ENCODE measurements at regions not wholly inside any gene's neighbourhood (a gene's known extent, or its start where the extent isn't known, plus 50 kb on each side); places are given as distances from the start of the nearest gene placed in this dataset.
"Not testable (repeated sequence)": the region's sequence is repeated elsewhere in the genome, so short reads cannot be mapped to it uniquely, and the experiment has no call there.

DNA sequence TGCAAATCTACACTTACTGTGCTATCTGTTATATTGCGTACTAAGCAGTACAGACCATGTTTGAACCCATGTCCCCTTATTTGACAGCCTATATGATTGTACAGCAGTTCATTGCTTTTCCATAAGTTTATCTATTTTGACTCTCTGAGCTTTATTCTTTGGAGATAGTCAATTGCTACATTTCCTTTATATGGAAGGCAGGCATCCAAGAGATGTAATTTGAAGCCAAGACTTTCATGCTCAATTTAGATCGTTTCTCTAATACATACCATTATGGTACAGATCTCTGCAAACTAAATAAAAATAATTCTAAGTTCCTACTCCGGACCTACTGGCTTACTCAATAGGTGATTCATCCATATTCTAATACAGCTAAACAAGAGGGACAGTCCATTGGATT is 424.8 kb downstream of the TMEM38B start:
- no peak for DNase-seq

DNA sequence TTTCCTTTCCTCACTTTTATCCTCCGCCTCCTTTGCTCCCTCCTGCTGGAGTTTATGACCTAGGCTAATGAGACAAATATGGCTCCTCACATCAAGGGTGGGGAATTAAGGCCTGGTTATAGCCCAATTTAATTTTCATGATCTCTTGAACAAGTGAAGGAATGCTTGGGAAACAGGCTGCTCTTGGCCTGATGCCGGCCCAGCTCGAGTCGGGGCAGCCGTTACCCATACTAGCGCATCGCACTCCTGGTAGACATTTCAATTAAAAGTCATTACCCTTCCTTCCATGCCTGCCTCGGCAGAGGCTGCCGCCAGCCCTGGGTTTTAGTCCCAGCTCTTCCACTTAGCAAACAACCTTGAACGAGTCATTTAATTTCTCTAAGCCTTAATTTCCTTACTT is 425.7 kb downstream of the TMEM38B start:
- no peak for DNase-seq

DNA sequence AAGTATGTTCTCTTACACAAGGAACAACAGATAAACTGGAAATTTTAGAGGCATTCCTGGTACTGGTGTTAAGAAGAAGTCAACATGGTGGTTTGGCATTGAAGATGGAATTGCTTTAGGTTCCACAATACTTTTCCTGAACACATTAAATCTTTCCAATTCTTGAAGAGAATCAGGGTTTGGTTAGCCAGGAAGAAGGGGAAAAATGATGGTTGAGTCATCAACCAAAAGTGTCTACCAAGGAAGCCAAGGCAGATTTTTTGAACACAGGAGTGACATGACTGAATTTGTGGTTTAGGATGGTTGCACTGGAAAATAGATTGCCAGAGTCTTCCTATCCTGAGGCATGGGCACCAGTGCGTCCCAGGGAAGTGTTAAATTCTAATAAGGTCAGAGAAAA is 433.4 kb downstream of the TMEM38B start:
- DNase-seq: no peak

DNA sequence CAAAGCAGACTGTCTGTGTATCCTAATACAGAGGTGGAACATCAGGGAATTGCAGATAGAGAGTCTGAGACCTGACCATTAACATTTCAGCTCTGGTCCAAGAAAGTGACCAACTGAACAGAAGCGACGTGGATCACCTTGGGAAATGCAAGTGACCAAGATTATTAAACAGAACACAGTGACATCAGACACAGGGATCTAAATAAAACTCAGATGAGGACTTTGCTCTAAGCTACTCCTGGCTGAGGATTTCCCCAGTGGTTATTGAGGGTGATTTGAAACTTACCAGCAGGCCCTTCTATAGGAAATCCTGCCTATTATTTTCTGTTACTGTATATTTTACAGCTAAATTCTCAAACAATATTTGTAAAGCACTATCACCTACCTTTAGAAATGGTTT is 436.0 kb downstream of the TMEM38B start:
- DNase-seq: no peak

DNA sequence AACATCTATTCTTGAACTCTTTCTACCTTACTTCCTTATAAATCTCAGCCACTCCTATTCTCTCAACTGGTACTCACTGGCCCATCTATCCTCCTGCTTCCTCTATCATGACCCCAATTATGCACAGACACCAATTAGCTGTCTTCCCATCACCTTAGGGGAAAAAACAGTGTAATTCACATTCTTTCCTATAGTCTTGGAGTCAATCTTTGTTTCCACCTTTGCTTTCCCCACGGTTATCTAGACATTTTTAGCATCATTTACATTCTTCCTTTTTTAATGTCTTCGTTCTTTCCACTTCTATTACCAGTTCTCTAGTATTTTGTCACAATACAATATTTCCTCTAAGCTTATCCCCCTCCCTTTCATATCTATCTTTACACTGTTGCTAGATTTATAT is 449.4 kb downstream of the TMEM38B start:
- DNase-seq: no peak

DNA sequence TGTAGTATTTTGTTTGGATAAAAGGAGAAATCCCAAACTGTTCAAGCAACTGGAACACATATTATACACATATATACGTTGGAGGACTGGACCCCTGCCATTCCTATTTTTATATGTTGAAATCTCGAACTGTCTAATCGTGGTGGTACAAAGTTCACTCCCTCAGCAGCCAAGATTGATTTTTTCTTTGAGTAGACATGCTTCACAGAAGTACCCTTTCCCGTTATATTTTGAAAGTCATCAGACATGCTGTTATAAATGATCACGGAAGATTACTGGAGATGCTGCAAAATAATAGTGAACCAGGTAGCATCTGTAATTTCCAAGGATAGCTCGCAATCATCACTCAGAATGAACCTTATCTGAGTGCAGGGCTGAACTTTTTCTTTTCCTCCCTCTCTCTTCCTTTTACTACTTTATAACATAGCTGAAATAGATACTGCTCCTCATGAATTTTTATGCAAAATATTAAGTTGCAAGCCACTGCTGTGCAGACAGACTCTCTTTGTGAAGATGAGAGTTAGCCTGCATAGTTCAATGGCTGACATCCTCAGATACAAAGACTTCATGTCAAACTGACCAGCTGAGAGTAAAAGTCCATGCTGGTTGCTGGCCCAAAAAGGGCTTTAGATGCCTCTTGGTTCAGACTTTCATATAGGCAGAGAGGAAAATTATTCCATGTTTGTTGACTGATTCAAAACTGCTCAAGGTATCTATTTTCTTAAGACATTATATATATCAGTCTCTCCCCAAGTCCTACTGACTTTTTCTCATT is 451.9 kb downstream of the TMEM38B start:
- no peak for DNase-seq

DNA sequence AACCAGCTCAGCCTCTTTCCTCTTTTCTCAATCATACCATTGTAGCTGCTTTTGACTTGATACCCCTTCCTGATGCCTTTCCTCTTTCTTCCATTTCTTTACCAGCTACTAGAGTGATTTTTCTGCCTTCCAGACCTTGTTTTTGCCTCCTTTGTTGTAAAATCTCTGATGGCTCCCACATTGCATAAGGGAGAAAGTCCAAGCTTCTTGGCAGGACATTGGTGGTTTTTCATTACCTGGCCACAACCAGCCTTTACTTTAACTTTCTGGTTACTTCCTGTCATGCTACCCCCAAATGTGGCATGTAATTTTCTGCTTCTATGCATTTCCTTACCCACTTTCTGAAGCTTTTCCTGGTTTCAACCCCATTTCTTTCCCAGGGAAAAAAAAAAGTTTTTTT is 452.5 kb downstream of the TMEM38B start:
- DNase-seq: no peak

DNA sequence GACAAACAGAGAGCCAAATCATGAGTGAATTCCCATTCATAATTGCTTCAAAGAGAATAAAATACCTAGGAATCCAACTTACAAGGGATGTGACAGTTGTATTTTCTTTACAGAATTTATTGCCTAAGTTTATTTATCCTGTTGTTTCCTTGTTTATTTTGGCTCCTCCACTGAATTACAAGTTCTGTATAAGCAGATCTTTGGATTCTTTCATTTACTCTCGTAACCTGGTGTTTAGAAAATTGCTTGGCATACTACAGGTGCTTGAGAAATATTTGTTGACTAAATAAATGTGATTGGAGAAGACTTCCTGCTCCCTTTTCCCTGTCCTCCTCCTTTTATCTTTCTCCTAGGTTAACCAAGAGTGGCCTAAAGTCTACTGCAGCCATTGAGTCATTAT is 455.6 kb downstream of the TMEM38B start:
- no peak for DNase-seq

DNA sequence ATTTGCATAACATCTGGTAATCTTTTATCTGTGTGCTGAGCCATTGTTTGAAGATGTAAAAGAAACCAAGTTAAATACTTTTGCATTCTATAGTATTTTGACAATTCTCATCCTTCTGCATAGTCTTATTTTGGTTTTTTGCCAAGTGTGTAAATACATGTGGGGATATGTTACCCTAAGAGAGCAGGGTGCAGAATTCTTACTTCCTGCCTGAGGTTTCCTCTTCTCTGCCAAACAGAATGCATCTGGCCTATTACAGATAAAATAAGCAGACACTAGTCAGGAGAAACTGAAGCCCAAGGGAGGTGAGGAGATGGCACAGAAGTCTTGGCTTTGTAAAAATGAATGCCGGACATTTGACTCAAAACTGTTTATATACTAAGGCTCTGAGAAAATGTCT is 462.1 kb downstream of the TMEM38B start:
- no peak for DNase-seq

DNA sequence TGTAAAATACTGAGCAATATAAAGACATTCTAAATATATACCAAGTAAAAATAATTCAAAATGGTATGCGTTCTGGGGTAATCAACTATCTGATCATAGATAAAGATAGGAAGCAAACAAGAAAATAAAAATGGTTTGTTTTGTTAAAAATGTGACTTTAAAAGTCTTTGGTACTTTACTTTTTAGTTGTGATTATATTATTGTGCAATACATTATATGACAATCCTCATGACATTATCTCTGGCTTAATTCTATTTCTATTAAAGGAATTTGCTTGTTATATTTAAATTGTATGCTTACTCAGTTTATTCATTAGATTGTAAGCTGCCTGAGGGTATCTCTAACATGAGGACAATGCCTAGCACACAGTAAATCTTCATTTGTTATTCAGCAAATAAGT is 477.9 kb downstream of the TMEM38B start:
- DNase-seq: no peak

DNA sequence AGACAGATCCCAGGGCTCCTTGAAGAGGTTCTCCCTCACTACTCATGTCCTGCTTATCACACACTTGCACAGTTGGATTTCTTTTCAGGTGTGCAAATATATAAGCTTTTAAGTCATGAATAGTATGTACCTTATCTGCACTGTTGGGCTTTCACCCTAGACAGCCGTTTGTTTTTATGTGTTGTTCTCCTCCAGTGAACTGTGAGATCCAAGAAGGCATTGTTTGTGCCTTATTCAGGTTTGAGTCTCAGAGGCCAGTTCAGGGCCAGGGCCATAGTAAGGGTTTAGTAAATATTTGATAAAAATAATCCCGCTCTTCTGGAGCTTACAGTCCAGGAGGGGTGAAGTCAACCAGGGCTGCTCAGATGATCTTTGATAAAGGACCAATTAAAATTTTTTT is 480.0 kb downstream of the TMEM38B start:
- no peak for DNase-seq

DNA sequence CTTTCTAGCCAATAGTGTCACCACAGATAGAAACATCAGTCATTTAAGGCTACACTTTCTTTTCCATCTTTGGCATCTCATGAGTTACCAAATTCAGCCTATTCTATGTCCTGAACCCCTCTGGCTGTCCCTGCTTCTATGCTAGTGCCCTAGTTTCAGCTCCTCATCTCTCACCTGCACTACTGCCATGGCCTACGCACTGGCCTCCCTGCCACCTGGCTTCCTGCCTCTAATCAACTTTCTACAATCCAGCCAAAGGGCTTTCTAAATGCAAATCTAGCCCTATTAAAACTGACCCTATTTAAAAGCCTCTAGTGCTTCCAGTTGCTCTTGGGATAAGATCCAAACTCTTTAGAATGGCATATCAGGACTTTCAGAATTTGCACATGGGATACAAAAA is 482.9 kb downstream of the TMEM38B start:
- no peak for DNase-seq

DNA sequence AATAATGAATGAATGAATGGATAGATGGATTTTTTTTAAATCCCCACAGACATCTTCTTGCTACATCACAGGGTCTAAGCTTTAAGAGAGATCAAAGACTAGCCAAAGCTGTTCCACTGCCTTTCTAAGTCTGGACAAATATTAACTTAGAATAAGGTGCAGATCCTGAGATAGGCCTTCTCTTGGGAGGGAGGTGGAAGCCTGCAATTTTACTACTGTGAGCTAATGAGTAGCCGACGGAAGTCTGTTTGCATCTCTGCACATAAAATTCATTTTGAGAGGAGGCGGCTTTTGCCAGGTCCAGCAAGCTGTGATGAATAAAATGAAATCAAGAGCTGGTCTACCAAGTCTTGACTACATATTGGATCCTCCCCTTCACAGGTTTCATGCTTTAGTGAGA is 484.9 kb downstream of the TMEM38B start:
- no peak for DNase-seq

DNA sequence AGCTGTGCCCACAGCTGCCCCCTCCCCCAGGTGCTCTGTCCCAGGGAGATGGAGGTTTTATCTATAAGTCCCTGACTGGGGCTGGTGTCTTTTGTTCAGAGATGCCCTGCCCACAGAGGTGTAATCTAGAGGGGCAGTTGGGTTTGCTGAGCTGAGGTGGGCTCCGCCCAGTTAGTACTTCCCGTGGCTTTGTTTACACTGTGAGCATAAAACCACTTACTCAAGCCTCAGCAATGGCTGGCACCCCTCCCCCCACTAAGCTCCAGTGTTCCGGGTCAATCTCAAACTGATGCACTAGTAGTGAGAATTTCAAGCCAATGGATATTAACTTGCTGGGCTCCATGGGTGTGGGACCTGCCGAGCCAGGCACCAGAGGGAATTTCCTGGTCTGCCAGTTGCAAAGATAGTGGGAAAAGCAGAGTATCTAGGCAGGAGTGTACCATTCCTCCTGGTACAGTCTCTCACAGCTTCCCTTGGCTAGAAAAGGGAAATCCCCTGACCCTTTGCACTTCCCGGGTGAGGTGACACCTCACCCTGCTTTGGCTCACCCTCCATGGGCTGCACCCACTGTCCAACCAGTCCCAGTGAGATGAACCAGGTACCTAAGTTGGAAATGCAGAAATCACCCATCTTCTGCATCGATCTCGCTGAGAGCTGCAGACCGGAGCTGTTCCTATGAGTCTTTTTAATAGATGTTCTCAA is 509.6 kb downstream of the TMEM38B start:
- not testable (repeated sequence) for DNase-seq

DNA sequence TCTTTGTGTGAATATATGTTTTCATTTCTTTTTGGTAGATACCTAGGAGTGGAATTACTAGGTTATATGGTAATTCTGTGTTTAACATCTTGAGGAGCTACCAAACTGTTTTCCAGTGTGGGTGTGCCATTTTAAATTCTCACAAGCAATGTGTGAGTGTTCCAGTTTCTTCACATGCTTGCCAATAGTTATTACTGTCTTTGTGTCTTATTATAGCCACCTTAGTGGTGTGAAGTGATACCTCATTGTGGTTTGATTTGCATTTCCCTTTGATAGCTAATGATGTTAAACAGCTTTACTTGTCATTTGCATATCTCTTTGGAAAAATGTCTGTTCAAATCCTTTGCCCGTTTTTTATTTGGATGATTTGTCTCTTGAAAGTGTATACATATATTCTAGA is 513.0 kb downstream of the TMEM38B start:
- no peak for DNase-seq

DNA sequence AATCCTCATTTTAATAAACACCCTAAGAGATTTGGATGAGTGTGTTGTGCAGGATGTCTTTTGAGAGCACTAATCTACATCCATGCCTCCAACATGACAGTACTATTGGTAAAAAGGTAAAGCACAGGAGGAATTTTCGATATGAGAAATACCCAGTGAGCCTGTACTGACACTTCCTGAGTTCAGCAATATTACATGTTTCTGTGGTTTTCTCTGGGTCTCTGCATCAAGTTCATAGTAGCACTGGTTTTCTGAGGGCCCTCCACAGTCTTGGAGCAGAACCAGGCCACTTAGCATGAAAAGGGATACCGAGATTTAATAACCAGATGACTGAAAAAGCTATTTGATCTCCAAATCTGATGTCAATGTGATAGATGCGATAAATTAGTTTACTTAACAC is 524.1 kb downstream of the TMEM38B start:
- DNase-seq: peak; percentile 26

DNA sequence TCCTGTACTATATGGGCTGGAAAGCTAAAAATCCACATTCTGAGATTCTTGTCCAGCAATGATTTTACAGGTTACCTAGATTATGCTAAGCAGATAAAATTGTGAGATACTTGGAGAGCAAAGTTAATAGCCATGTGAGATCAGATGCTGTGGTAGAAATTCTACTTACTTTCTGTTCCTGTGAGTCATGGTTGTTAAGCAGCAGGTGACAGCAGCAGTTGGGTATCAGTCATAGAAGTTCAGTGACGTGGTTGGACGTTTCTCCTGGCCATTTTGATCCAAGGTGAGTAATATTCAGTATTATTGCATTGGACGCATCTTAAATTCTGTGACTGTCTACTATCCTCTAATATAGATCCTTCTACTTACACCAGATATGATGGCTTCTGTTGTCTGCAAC is 524.5 kb downstream of the TMEM38B start:
- DNase-seq: peak; percentile 21

DNA sequence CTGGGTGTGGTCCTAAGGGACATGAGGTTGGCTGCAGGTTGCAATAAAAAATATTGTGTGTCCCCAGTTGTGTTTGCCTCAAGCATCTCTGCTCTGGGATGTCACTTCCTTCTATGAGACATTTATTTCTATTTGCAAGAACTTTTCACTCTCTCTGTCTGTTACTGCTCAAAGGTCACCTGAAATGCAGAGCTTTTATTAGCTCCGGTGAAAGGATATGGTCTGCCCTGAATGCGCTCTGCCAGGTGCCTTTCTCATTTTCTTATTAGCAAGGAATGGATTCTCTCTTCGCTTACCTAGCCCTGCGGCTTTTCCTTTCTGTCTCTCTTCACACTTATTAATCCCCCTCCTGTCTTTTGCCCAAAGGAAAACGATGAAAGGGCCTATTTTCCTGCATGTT is 526.1 kb downstream of the TMEM38B start:
- DNase-seq: no peak

DNA sequence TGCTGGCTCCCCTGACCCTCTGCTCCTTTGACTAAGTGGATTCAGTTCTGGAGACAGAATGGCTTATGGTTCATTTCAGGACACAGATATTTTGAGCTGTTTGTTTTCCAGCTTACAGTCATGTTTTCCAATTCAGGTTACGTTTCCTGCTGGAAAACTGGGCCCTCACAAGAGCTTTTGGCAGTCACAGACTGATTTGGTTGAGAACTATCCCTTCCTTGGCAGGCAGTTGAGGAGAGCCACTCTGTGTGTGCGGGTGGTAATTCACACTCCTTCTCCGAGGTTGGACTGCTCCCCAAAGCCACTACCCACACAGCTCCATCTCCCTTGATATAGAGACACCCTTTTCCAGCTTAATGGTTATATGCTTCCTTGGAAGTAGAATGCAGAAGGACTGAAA is 534.5 kb downstream of the TMEM38B start:
- no peak for DNase-seq

DNA sequence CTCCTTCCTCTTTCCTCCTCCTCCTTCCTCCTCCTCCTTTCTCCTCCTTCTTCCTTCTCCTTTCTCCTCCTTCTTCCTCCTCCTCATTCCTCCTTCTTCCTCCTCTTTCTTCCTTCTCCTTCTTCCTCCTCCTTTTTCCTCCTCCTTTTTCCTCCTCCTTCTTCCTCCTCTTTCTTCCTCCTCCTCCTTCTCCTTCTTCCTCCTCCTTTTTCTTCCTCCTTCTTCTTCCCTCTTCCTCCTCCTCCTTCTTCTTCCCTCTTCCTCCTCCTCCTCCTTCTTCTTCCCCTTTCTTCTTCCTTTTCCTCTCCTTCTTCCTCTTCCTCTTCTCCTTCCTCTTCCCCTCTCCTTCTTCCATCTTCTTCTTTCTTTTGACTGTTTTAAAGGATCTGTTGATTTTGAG is 538.8 kb downstream of the TMEM38B start:
- no peak for DNase-seq

DNA sequence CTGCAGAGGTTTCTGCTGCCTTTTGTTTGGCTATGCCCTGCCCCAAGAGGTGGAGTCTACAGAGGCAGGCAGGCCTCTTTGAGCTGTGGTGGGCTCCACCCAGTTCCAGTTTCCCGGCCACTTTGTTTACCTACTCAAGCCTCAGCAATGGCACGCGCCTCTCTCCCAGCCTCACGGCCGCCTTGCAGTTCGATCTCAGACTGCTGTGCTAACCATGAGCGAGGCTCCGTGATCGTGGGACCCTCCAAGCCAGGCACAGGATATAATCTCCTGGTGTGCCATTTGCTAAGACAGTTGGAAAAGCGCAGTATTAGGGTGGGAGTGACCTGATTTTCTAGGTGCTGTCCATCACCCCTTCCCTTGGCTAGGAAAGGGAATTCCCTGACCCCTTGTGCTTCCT is 566.6 kb downstream of the TMEM38B start:
- DNase-seq: not testable (repeated sequence)

DNA sequence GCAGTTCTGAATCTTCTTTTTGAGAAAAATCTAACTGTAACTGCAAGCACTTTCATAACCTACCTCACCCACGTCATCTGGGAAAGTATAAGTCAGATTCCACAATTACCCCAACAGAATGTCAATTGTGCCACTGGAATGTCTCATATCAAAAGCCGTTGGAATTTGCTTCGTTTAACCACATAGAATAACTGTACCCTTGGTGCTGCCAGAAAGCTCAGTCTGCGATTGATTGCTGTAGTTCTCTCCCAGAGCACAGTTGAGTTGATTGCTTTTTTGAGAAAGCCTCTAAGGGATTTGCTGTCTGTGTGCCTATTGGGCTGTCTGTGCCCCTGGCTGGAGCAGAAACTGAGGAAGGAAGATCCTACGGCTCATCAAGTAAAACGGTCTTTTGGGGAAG is 583.6 kb downstream of the TMEM38B start:
- DNase-seq: no peak

DNA sequence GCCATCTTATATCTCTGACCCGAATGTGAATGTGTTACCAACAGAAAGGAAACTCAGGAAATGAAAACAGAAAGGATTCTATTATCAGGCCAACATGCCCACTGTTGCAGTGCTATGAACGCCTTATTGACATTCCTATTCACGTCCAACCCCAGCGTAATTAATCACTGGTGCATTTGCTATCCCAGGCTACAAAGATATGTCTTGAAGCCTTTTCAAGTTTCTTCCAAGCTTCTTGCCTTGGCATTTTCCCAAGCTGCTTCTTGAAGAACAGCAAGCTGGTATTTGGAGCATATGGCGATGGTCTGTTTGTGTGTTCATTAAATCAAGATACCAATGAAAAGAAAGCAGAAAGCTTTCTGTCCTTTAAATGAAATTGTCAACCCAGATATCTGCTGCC is 579.2 kb upstream of the ZNF462 start:
- no peak for DNase-seq

DNA sequence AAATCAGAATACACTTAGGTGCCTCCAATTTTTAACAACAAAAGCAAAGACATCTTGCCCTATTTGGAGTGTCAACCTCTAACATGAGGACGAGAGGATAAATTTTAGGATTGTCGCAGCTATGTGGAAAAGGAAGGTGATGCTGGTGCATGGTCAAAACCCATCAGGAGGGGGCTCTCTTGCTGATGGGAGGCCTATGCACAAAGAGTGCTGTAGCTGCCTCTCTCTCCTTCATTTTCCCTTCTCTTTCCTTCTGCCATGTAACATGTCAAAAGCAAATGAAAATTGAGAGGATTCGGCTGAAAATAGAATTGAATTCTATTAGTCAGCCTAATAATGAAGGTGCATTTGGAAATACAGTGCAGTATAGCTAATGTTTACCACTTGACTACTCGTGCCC is 578.7 kb upstream of the ZNF462 start:
- no peak for DNase-seq

DNA sequence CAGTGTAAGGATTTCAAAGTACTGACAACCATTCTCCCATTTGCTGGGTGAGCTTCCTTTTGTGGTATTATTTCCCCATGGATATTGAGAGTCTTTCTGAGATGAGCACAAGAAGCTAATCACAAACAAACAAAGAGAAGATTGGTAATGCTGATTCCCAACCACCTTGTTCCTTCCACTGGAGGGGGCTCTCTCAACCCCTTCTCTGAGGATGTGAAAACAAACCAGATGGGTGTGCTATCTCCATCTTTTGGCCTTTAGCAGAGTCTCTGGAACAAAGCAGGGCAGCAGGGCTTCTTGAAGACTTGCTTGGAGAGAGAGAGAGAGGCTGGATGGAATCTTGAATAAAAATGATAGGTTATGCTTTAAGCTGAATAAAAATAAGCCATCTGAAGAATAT is 576.7 kb upstream of the ZNF462 start:
- DNase-seq: no peak

Measured in activated CD4-positive, alpha-beta T cell treated with anti-CD3 and anti-CD28 coated beads, Interleukin-10, Interleukin-2, amounts not matched to agents 100 ng/mL and 50 ng/mL, durations not matched to agents 16 hours and 8 hours (primary cell).